ENCODE measurements at regions not wholly inside any gene's neighbourhood (a gene's known extent, or its start where the extent isn't known, plus 50 kb on each side); places are given as distances from the start of the nearest gene placed in this dataset.

DNA sequence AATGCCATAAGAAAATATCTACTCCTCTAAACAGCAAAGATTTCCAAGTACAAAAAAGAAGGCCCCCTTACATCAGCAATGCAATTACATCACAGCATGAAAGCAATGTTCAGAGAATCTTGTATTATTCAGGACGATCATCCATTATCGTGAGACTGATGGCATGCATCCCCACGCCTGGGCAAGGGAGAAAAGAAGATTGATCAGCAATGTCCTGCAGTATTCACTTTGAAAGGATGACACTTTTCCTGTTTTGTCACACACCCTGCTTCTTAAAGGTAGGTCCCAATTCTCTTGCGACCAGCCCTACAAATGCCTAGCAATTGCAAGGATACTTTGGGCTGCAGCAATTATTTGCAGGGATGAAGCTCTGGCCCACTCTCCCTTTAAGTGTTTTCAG lies 108.7 kb downstream of the TOMM20 start:
- TF ChIP-seq, protein P1, sequence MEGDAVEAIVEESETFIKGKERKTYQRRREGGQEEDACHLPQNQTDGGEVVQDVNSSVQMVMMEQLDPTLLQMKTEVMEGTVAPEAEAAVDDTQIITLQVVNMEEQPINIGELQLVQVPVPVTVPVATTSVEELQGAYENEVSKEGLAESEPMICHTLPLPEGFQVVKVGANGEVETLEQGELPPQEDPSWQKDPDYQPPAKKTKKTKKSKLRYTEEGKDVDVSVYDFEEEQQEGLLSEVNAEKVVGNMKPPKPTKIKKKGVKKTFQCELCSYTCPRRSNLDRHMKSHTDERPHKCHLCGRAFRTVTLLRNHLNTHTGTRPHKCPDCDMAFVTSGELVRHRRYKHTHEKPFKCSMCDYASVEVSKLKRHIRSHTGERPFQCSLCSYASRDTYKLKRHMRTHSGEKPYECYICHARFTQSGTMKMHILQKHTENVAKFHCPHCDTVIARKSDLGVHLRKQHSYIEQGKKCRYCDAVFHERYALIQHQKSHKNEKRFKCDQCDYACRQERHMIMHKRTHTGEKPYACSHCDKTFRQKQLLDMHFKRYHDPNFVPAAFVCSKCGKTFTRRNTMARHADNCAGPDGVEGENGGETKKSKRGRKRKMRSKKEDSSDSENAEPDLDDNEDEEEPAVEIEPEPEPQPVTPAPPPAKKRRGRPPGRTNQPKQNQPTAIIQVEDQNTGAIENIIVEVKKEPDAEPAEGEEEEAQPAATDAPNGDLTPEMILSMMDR (IDR thresholded peaks at IDR 0.05), result no peak
- no peak for TF ChIP-seq POLR2A (IDR thresholded peaks at IDR 0.05)
